ENCODE measurements at regions not wholly inside any gene's neighbourhood (a gene's known extent, or its start where the extent isn't known, plus 50 kb on each side); places are given as distances from the start of the nearest gene placed in this dataset.

- Histone ChIP-seq H3K27me3 (ENCODE audit: control insufficient read depth, insufficient read depth, low read length) (no peaks in the 10 kb centered on the region), H3K4me3 (ENCODE audit: low read depth in 2 of 2, low read length in 2 of 2) (no peak overlapping the region), H3K4me1 (ENCODE audit: control insufficient read depth, insufficient read depth, low read length) (no peaks in the 10 kb centered on the region), H3K27ac (ENCODE audit: low read length) (no peak overlapping the region), H3K36me3 (ENCODE audit: control insufficient read depth, insufficient read depth, low read length) (no peaks in the 10 kb centered on the region), H3K9me3 (ENCODE audit: control insufficient read depth, insufficient read depth, low read depth, low read length) (no peaks in the 10 kb centered on the region)
- ATAC-seq (no peak), DNase-seq (ENCODE audit: low read depth, low spot score) (no peak)
- ChIA-PET POLR2A (interaction anchor here (0.6 kb wide), 1 partner anchor 666 kb away, joined by 5 read pairs; no protein-coding TSS in a partner anchor), CTCF (no interaction called here)
- BruUV-seq (replicated peaks) = no TSS peak
- in situ Hi-C loops (cut with HindIII; ENCODE audit: low pct_unique_long_range_greater_than_20kb, low sequenced_read_pairs) = no loop called here
- intact Hi-C loops (cut with micrococcal nuclease; ENCODE audit: unreplicated experiment) = no loop called here
- TF ChIP-seq POLR2AphosphoS5 (IDR thresholded peaks at IDR 0.05; ENCODE audit: low read depth, low read length) (no peak), REST (IDR thresholded peaks at IDR 0.05; ENCODE audit: insufficient read depth in 1 of 2, low read depth in 2 of 2, low read length in 1 of 2) (no peak), TCF7L2 (IDR thresholded peaks at IDR 0.05; ENCODE audit: low read depth, low read length) (no peak), SIN3A (IDR thresholded peaks at IDR 0.05; ENCODE audit: borderline replicate concordance, insufficient read depth, low read depth, low read length) (no peak), CTCF (IDR thresholded peaks at IDR 0.05) (no peak)
These were observed 1086.5 kb downstream of the CDH11 start for GRCh38 chr16:64035337-64035736.

- H3K4me3 ChIP-seq (ENCODE audit: low read depth in 2 of 2, low read length in 2 of 2) = no peak overlapping the region
- H3K9me3 ChIP-seq (ENCODE audit: control insufficient read depth, insufficient read depth, low read depth, low read length) = no peaks in the 10 kb centered on the region
- ChIA-PET POLR2A (no interaction called here), CTCF (no interaction called here)
- intact Hi-C loops (cut with micrococcal nuclease; ENCODE audit: unreplicated experiment) = no loop called here
- ATAC-seq (no peak), DNase-seq (ENCODE audit: low read depth, low spot score) (no peak)
- in situ Hi-C loops (cut with HindIII; ENCODE audit: low pct_unique_long_range_greater_than_20kb, low sequenced_read_pairs) = no loop called here
- TF ChIP-seq TCF7L2 (IDR thresholded peaks at IDR 0.05; ENCODE audit: low read depth, low read length) (no peak), CTCF (IDR thresholded peaks at IDR 0.05) (no peak), SIN3A (IDR thresholded peaks at IDR 0.05; ENCODE audit: borderline replicate concordance, insufficient read depth, low read depth, low read length) (no peak), REST (IDR thresholded peaks at IDR 0.05; ENCODE audit: insufficient read depth in 1 of 2, low read depth in 2 of 2, low read length in 1 of 2) (no peak), POLR2AphosphoS5 (IDR thresholded peaks at IDR 0.05; ENCODE audit: low read depth, low read length) (no peak)
- BruUV-seq (replicated peaks) = no TSS peak
- H3K36me3 ChIP-seq (ENCODE audit: control insufficient read depth, insufficient read depth, low read length) = no peaks in the 10 kb centered on the region
- H3K27me3 ChIP-seq (ENCODE audit: control insufficient read depth, insufficient read depth, low read length) = no peaks in the 10 kb centered on the region
- H3K27ac ChIP-seq (ENCODE audit: low read length) = no peak overlapping the region
- no peaks in the 10 kb centered on the region for H3K4me1 ChIP-seq (ENCODE audit: control insufficient read depth, insufficient read depth, low read length)
These were observed 1102.5 kb downstream of the CDH11 start for GRCh38 chr16:64019339-64019738.
